Upper lobe of left lung (tissue), 6 donors: ENCODE measurements at regions not wholly inside any gene's neighbourhood (a gene's known extent, or its start where the extent isn't known, plus 50 kb on each side); places are given as distances from the start of the nearest gene placed in this dataset.

Experiments used
- ATAC-seq, 2 donors: fragments of 200-7000 bp; cut with Tn5 transposase; one replicate each; pipeline ENCODE4 v1.9.1; 2022; ENCODE audit warnings: mild to moderate bottlenecking in 2 of 2, moderate library complexity in 2 of 2; ENCODE audit not compliant: low FRiP score in 2 of 2
- DNase-seq, 2 donors: peaks; one replicate each; pipeline ENCODE4 v3.0.0-alpha.2; 2019 to 2020
- H3K27ac ChIP-seq, 4 donors: fragments of 200-600 bp; sonication (generic); one replicate each; pipeline ENCODE4 v1.5.1; 2016 to 2019
- H3K27me3 ChIP-seq, 4 donors: fragments of 200-600 bp; sonication (generic); one replicate each; pipeline ENCODE4 v1.5.1; 2017 to 2019
- H3K36me3 ChIP-seq, 4 donors: fragments of 200-600 bp; sonication (generic); one replicate each; pipeline ENCODE4 v1.5.1; 2016 to 2019
- H3K4me1 ChIP-seq, 4 donors: fragments of 200-600 bp; sonication (generic); one replicate each; pipeline ENCODE4 v1.5.1; 2018 to 2019
- H3K4me3 ChIP-seq, 4 donors: fragments of 200-600 bp; sonication (generic); one replicate each; pipeline ENCODE4 v1.5.1; 2017 to 2019; ENCODE audit warnings: mild to moderate bottlenecking in 2 of 4, moderate library complexity in 1 of 4
- H3K9me3 ChIP-seq, 4 donors: fragments of 200-600 bp; sonication (generic); one replicate each; pipeline ENCODE4 v1.5.1; 2018 to 2019
- CTCF ChIP-seq, 6 experiments: fragments of 450-650 bp in 4 of 6; fragments of 200-600 bp in 2 of 6; sonication (generic) in 2 of 6; IDR thresholded peaks; one replicate each; pipeline ENCODE4 v1.5.1; 2016 to 2019; ENCODE audit warnings: antibody characterized with exemption in 6 of 6
- EP300 ChIP-seq, 4 donors: sonication (generic); formaldehyde crosslinking; IDR thresholded peaks; one replicate each; pipeline ENCODE4 v1.5.1; 2017; ENCODE audit warnings: antibody characterized with exemption in 4 of 4, control low read depth in 2 of 4
- POLR2A ChIP-seq, 4 donors: fragments of 450-650 bp; IDR thresholded peaks; one replicate each; pipeline ENCODE4 v1.5.1; 2016 to 2017; ENCODE audit warnings: antibody characterized with exemption in 4 of 4, mild to moderate bottlenecking in 2 of 4
- POLR2AphosphoS5 ChIP-seq, 2 donors: sonication (generic); formaldehyde crosslinking; IDR thresholded peaks; one replicate each; pipeline ENCODE4 v1.5.1; 2017; ENCODE audit warnings: antibody characterized with exemption in 2 of 2
- WGBS, 2 donors: methylation state at CpG; one replicate each; pipeline ENCODE4 v1.1.5; 2017 to 2018; 5-methylcytosine and 5-hydroxymethylcytosine counted together
- donor health status: DM: no; HTN: no; CAD: no; lungs with moderate emphysema.
- donor health status: DM: no; HTN: yes; CAD: no; lungs with severe emphysema.

- Histone ChIP-seq H3K36me3 (no peaks in the 10 kb centered on the region), H3K9me3 (no peaks in the 10 kb centered on the region), H3K27ac (no peak overlapping the region), H3K27me3 (no peaks in the 10 kb centered on the region), H3K4me3 (no peak overlapping the region), H3K4me1 (no peaks in the 10 kb centered on the region)
- 53 to 56% methylated on average over 5 to 6 of the region's 6 CpGs for WGBS, 2 donors
- DNase-seq = no peak
- ATAC-seq = no peak
- TF ChIP-seq CTCF (IDR thresholded peaks at IDR 0.05) (no peak), POLR2A (IDR thresholded peaks at IDR 0.05) (no peak), POLR2AphosphoS5 (IDR thresholded peaks at IDR 0.05) (no peak), EP300 (IDR thresholded peaks at IDR 0.05) (no peak)
Observed at GRCh38 chr17:36842231-36842819, 95.0 kb upstream of the LHX1 start.

DNA sequence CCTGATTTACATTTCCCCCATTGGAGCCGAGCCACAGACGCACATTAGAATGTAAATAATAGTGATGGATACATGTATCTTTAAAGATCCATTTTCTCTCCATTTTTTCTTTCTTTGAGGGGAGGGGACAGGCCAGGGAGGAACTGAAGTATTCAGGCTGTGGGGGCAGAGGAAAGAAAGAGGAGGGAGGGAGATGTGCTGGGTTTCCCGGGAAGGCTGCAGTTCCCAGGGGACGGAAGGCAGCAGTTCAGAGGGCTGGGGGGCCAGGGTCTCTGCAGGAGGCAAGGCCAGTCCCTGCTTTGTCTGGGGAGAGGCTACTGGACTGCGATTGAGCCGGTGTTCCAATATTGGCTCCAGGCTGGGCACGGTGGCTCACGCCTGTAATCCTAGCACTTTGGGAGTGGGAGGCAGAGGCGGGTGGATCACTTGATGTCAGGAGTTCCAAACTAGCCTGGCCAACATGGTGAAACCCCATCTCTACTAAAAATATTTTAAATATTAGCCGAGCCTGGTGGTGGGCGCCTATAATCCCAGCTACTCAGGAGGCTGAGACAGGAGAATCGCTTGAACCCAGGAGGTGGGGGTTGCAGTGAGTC lies 94.2 kb upstream of the LHX1 start:
- Histone ChIP-seq H3K27ac (no peak overlapping the region), H3K27me3 (no peaks in the 10 kb centered on the region), H3K4me1 (no peaks in the 10 kb centered on the region), H3K4me3 (no peak overlapping the region), H3K36me3 (no peaks in the 10 kb centered on the region), H3K9me3 (no peaks in the 10 kb centered on the region)
- DNase-seq (no peak), ATAC-seq (no peak)
- WGBS, 2 donors = 63 to 74% methylated on average over 12 of the region's 12 CpGs
- TF ChIP-seq POLR2A (IDR thresholded peaks at IDR 0.05) (no peak), EP300 (IDR thresholded peaks at IDR 0.05) (no peak), POLR2AphosphoS5 (IDR thresholded peaks at IDR 0.05) (no peak), CTCF (IDR thresholded peaks at IDR 0.05) (no peak)

DNA sequence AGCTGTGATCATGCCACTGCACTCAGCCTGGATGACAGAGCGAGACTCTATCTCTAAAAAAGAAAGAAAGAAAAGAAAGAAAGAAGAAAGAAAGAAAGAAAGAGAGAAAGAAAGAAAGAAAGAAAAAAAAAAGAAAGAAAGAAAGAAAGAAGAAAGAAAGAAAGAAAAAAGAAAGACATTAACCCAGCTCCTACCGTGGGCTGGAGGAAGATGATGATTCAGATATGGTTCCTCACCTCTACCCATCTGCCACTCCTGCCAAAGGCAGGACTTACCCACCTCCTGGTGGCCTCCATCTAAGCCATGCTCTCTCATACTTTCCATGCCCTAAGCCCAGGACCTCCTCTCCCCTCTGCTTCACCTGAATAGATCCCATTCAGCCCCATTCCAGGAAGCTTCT lies 93.3 kb upstream of the LHX1 start:
- H3K27ac ChIP-seq = no peak overlapping the region
- H3K4me3 ChIP-seq = no peak overlapping the region
- DNase-seq = no peak
- ATAC-seq = no peak
- no peaks in the 10 kb centered on the region for H3K27me3 ChIP-seq
- no peaks in the 10 kb centered on the region for H3K9me3 ChIP-seq
- 76 to 80% methylated on average over 2 of the region's 2 CpGs for WGBS, 2 donors
- no peaks in the 10 kb centered on the region for H3K4me1 ChIP-seq
- H3K36me3 ChIP-seq = no peaks in the 10 kb centered on the region
- TF ChIP-seq CTCF (IDR thresholded peaks at IDR 0.05) (no peak), EP300 (IDR thresholded peaks at IDR 0.05) (no peak), POLR2A (IDR thresholded peaks at IDR 0.05) (no peak), POLR2AphosphoS5 (IDR thresholded peaks at IDR 0.05) (no peak)

GRCh38 chr17:36844601-36845000 lies 92.7 kb upstream of the LHX1 start:
- Histone ChIP-seq H3K4me1 (no peaks in the 10 kb centered on the region), H3K27me3 (no peaks in the 10 kb centered on the region), H3K36me3 (no peaks in the 10 kb centered on the region), H3K9me3 (no peaks in the 10 kb centered on the region), H3K27ac (no peak overlapping the region), H3K4me3 (no peak overlapping the region)
- 83 to 84% methylated on average over 2 of the region's 2 CpGs for WGBS, 2 donors
- TF ChIP-seq POLR2AphosphoS5 (IDR thresholded peaks at IDR 0.05) (no peak), EP300 (IDR thresholded peaks at IDR 0.05) (no peak), POLR2A (IDR thresholded peaks at IDR 0.05) (no peak), CTCF (IDR thresholded peaks at IDR 0.05) (no peak)
- DNase-seq = no peak
- ATAC-seq = no peak

DNA sequence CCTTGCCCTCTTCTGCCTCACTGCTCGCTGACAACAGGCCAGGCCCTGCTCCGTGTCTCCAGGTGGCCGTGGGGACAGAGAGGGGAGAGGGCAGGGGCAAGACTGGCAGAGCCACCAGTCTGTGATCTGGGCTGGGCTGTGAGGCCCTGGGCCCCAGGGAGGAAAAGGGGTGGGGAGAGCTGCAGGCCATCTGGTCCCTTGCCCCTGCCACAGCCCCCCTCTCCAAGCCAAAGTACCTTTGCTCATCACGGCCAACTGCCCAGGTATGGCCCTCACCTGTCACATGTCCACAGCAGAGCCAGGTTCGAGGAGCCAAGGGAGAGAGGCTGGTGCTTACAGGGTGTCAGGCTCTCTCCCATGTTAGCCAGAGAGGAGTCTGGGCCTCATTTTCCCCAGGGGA lies 91.4 kb upstream of the LHX1 start:
- 36 to 57% methylated on average over 4 to 5 of the region's 5 CpGs for WGBS, 2 donors
- no peak for ATAC-seq
- no peak for DNase-seq

More for the DNA sequence above, 91.4 kb upstream of the LHX1 start:
- no peak overlapping the region for H3K4me3 ChIP-seq
- no peak overlapping the region for H3K27ac ChIP-seq
- no peaks in the 10 kb centered on the region for H3K4me1 ChIP-seq
- H3K36me3 ChIP-seq = no peaks in the 10 kb centered on the region
- H3K27me3 ChIP-seq = no peaks in the 10 kb centered on the region
- TF ChIP-seq POLR2AphosphoS5 (IDR thresholded peaks at IDR 0.05) (no peak), EP300 (IDR thresholded peaks at IDR 0.05) (no peak), CTCF (IDR thresholded peaks at IDR 0.05) (no peak), POLR2A (IDR thresholded peaks at IDR 0.05) (no peak)
- H3K9me3 ChIP-seq = no peaks in the 10 kb centered on the region
